ENCODE measurements at regions not wholly inside any gene's neighbourhood (a gene's known extent, or its start where the extent isn't known, plus 50 kb on each side); places are given as distances from the start of the nearest gene placed in this dataset.
"Not testable (repeated sequence)": the region's sequence is repeated elsewhere in the genome, so short reads cannot be mapped to it uniquely, and the experiment has no call there.

DNA sequence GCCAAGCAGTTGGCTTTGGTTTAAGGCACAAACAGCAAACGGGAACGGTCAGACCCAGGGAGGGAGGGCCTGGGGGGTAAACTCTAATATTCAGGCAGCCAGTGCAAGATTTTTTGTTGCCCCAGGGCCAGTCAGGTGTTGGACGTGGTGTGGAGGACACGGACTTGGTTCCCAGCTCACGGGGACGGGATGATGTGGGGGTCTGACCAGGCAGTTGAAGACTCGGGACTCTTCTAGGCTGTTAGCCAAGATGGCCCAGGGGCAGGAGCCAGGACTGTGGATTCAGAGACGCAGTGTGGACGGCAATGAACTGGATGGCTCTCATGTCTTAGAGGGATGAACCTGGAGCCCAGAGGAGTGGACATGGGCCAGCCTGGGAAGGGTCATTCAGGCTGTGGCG is 169.2 kb downstream of the C9orf50 start:
- no peaks in the 10 kb centered on the region for H3K36me3 ChIP-seq
- H3K4me3 ChIP-seq: no peak overlapping the region
- no peaks in the 10 kb centered on the region for H3K27me3 ChIP-seq
- no peak for DNase-seq
- H3K9ac ChIP-seq (ENCODE audit: low read depth in 2 of 2, low read length in 2 of 2): no peak overlapping the region
- H3K4me1 ChIP-seq: no peaks in the 10 kb centered on the region
- intact Hi-C loops (cut with DNase I): no loop called here
- H3K27ac ChIP-seq: no peak overlapping the region
- H3K9me3 ChIP-seq: no peaks in the 10 kb centered on the region
- TF ChIP-seq CTCF (IDR thresholded peaks at IDR 0.05): no peak

GRCh38 chr9:129451089-129451656 is 169.7 kb downstream of the C9orf50 start:
- H3K9ac ChIP-seq (ENCODE audit: low read depth in 2 of 2, low read length in 2 of 2): no peak overlapping the region
- H3K27ac ChIP-seq: no peak overlapping the region
- H3K4me1 ChIP-seq: no peaks in the 10 kb centered on the region
- intact Hi-C loops (cut with DNase I): no loop called here
- no peaks in the 10 kb centered on the region for H3K9me3 ChIP-seq
- no peaks in the 10 kb centered on the region for H3K27me3 ChIP-seq
- no peaks in the 10 kb centered on the region for H3K36me3 ChIP-seq
- TF ChIP-seq CTCF (IDR thresholded peaks at IDR 0.05): no peak
- no peak overlapping the region for H3K4me3 ChIP-seq
- DNase-seq: no peak

GRCh38 chr9:129449066-129449465 is 171.8 kb downstream of the C9orf50 start:
- no peak for TF ChIP-seq CTCF (IDR thresholded peaks at IDR 0.05)
- intact Hi-C loops (cut with DNase I): no loop called here
- no peak overlapping the region for H3K27ac ChIP-seq
- H3K9ac ChIP-seq (ENCODE audit: low read depth in 2 of 2, low read length in 2 of 2): no peak overlapping the region
- no peak for DNase-seq
- H3K4me3 ChIP-seq: no peak overlapping the region
- H3K9me3 ChIP-seq: no peaks in the 10 kb centered on the region
- H3K27me3 ChIP-seq: no peaks in the 10 kb centered on the region
- H3K4me1 ChIP-seq: no peaks in the 10 kb centered on the region
- H3K36me3 ChIP-seq: no peaks in the 10 kb centered on the region

- no peaks in the 10 kb centered on the region for H3K9me3 ChIP-seq
- no peak overlapping the region for H3K27ac ChIP-seq
- H3K9ac ChIP-seq (ENCODE audit: low read depth in 2 of 2, low read length in 2 of 2): no peak overlapping the region
- intact Hi-C loops (cut with DNase I): no loop called here
- DNase-seq: no peak
- TF ChIP-seq CTCF (IDR thresholded peaks at IDR 0.05): no peak
- H3K4me3 ChIP-seq: no peak overlapping the region
- no peaks in the 10 kb centered on the region for H3K27me3 ChIP-seq
- H3K4me1 ChIP-seq: peaks cover 7% of the 10 kb centered on the region
- H3K36me3 ChIP-seq: no peaks in the 10 kb centered on the region
These were observed 173.9 kb downstream of the C9orf50 start for GRCh38 chr9:129446828-129447550.

GRCh38 chr9:129445794-129446306 is 175.1 kb downstream of the C9orf50 start:
- intact Hi-C loops (cut with DNase I): no loop called here
- no peak for TF ChIP-seq CTCF (IDR thresholded peaks at IDR 0.05)
- Histone ChIP-seq H3K4me1 (peaks cover 7% of the 10 kb centered on the region), H3K27ac (no peak overlapping the region), H3K36me3 (no peaks in the 10 kb centered on the region), H3K27me3 (no peaks in the 10 kb centered on the region), H3K9me3 (no peaks in the 10 kb centered on the region), H3K4me3 (no peak overlapping the region), H3K9ac (ENCODE audit: low read depth in 2 of 2, low read length in 2 of 2) (no peak overlapping the region)
- DNase-seq: no peak

DNA sequence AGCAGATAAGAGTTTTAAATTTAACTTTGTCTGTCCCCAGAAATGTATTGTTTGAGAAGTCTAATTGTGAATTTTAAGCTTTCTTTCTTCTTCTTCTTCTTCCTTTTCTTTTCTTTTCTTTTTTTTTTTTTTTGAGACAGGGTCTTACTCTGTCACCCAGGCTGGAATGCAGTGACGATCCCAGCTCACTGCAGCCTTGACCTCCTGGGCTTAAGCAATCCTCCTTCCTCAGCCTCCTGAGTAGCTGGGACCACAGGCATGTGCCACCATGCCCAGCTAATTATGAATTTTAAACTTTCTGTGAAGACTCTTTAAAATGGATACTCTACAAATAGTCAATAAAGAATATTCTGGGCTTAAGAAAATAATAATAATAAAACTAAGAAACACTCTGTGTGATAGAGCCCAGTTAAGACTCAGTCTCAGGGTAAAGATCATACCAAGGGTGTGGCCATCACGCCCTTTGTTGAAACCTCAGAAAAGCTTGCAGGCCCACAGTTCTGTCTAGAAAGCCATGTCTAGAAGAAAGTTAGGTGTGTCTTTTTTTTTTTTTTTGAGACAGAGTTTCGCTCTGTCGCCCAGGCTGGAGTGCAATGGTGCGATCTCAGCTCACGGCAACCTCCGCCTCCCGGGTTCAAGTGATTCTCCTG is 177.3 kb downstream of the C9orf50 start:
- intact Hi-C loops (cut with DNase I); H3K27me3 ChIP-seq; H3K36me3 ChIP-seq; H3K4me3 ChIP-seq; H3K9me3 ChIP-seq; H3K4me1 ChIP-seq; DNase-seq; H3K9ac ChIP-seq (ENCODE audit: low read depth in 2 of 2, low read length in 2 of 2); H3K27ac ChIP-seq: not testable (repeated sequence)

Measured in colonic mucosa (tissue), 4 donors.